A549 (cell line): ENCODE measurements at regions not wholly inside any gene's neighbourhood (a gene's known extent, or its start where the extent isn't known, plus 50 kb on each side); places are given as distances from the start of the nearest gene placed in this dataset.

Source experiments
- ATAC-seq, 2 experiments: fragments of 200-7000 bp in 1 of 2; fragments of >200 bp in 1 of 2; cut with Nextera tagmentation in 1 of 2; cut with Tn5 transposase in 1 of 2; 3 replicates each; pipeline versions ENCODE4 v1.8.0 to v1.9.1; 2018 to 2020; ENCODE audit warnings: mild to moderate bottlenecking in 1 of 2, moderate library complexity in 1 of 2
- CTCF ChIA-PET: fragments of 300-600 bp; sonication (Branson Sonifier 250); formaldehyde crosslinking; extraction: SDS; loops from one replicate; lab custom pipeline; 2021; ENCODE audit warnings: antibody characterized with exemption, inconsistent platforms; lab: Yijun Ruan, JAX
- POLR2A ChIA-PET: fragments of 350-600 bp; formaldehyde crosslinking; extraction: SDS; loops from one replicate; lab custom pipeline; 2021; ENCODE audit warnings: antibody characterized with exemption, inconsistent platforms; lab: Yijun Ruan, JAX
- DNase-seq, 2 experiments: peaks; one replicate each; pipeline versions ENCODE4 v3.0.0 to v3.0.0-alpha.2; 2011 to 2016; ENCODE audit warnings: low read depth in 1 of 2, low spot score in 1 of 2
- FAIRE-seq: peaks from 2 replicates; lab custom pipeline; 2011; peaks lifted over from hg19 to GRCh38; lab: Jason Lieb, UNC
- H3K27ac ChIP-seq, 2 experiments: fragments of >200 bp; sonication (Bioruptor Twin); formaldehyde crosslinking; 3 replicates each; pipeline ENCODE4 v1.5.1; 2016 to 2017
- H3K4me1 ChIP-seq: fragments of >200 bp; sonication (Bioruptor Twin); formaldehyde crosslinking; 3 replicates; pipeline ENCODE4 v1.6.1; 2016
- H3K4me2 ChIP-seq: fragments of >200 bp; sonication (Bioruptor Twin); formaldehyde crosslinking; 3 replicates; pipeline ENCODE4 v1.6.1; 2016
- H3K4me3 ChIP-seq: fragments of >200 bp; sonication (Bioruptor Twin); formaldehyde crosslinking; 3 replicates; pipeline ENCODE4 v1.5.1; 2016
- H3K9me3 ChIP-seq: fragments of >200 bp; sonication (Bioruptor Twin); formaldehyde crosslinking; 3 replicates; pipeline ENCODE4 v1.6.1; 2016
- CBX8 ChIP-seq: fragments of 200-600 bp; sonication (generic); IDR thresholded peaks from 2 replicates; pipeline ENCODE4 v1.6.1; 2016
- CEBPB ChIP-seq, 2 experiments: fragments of >200 bp in 1 of 2; sonication (Bioruptor Twin) in 1 of 2; formaldehyde crosslinking in 1 of 2; IDR thresholded peaks; 2 replicates each; pipeline ENCODE4 v1.6.1; 2012 to 2016
- CHD2 ChIP-seq: fragments of 150-350 bp; IDR thresholded peaks from 2 replicates; pipeline ENCODE4 v1.6.1; 2014; ENCODE audit warnings: low read length; ENCODE audit not compliant: partially characterized antibody
- EHMT2 ChIP-seq: fragments of 200-600 bp; sonication (generic); IDR thresholded peaks from 2 replicates; pipeline ENCODE4 v1.6.1; 2016; ENCODE audit warnings: antibody characterized with exemption, low read depth, mild to moderate bottlenecking, moderate library complexity
- ESRRA ChIP-seq: fragments of 150-350 bp; IDR thresholded peaks from 2 replicates; pipeline ENCODE4 v1.6.1; 2014; ENCODE audit warnings: mild to moderate bottlenecking, low read length, borderline replicate concordance
- FOSL2 ChIP-seq, 2 experiments: fragments of 450-650 bp in 1 of 2; fragments of >200 bp in 1 of 2; sonication (Bioruptor Twin) in 1 of 2; formaldehyde crosslinking; IDR thresholded peaks; 2 replicates each; pipeline versions ENCODE4 v1.5.0 to v1.6.1; 2016 to 2020; ENCODE audit warnings: mild to moderate bottlenecking in 1 of 2, moderate library complexity in 1 of 2
- HDAC2 ChIP-seq: fragments of 200-600 bp; sonication (generic); IDR thresholded peaks from 2 replicates; pipeline ENCODE4 v1.6.1; 2016
- PBX3 ChIP-seq: IDR thresholded peaks from 2 replicates; pipeline ENCODE4 v1.6.1; 2012
- POLR2AphosphoS2 ChIP-seq: conservative IDR thresholded peaks from 2 replicates; pipeline ENCODE4 v1.6.1; 2012; ENCODE audit warnings: low read length, improper control_type of control experiment, inconsistent platforms
- RCOR1 ChIP-seq: fragments of 150-350 bp; IDR thresholded peaks from 2 replicates; pipeline ENCODE4 v1.6.1; 2014; ENCODE audit warnings: antibody characterized with exemption, low read length, low read depth
- TP53 ChIP-seq: fragments of 250-450 bp; sonication (Bioruptor Pico); IDR thresholded peaks from 2 replicates; pipeline ENCODE4 v1.5.0; 2021; ENCODE audit warnings: mild to moderate bottlenecking, moderate library complexity
- ZSCAN20 ChIP-seq: fragments of 250-450 bp; sonication (Bioruptor Pico); IDR thresholded peaks from 2 replicates; pipeline ENCODE4 v1.8.0; 2022; ENCODE audit warnings: mild to moderate bottlenecking, moderate library complexity
- WGBS: methylation state at CpG from one replicate; pipeline ENCODE4 v1.1.6; 2017; ENCODE audit errors: missing lambda C conversion rate; 5-methylcytosine and 5-hydroxymethylcytosine counted together

- 0% methylated on average over 4 of the region's 4 CpGs for WGBS
- FAIRE-seq (no peak), DNase-seq (no peak), ATAC-seq (no peak)
- Histone ChIP-seq H3K4me3 (no peak overlapping the region), H3K4me2 (no peak overlapping the region), H3K4me1 (no peaks in the 10 kb centered on the region), H3K27ac (no peak overlapping the region), H3K9me3 (no peaks in the 10 kb centered on the region)
- CTCF ChIA-PET = interaction anchor here (0.6 kb wide), 1 partner anchor 82 kb away, joined by 3 read pairs; no protein-coding TSS in a partner anchor
- TF ChIP-seq CBX8 (no peak), EHMT2 (no peak), TP53 (CRISPR knock-in tag) (no peak), CHD2 (no peak), HDAC2 (no peak), POLR2AphosphoS2 (no peak), CEBPB (IDR thresholded peaks at IDR 0.05) (no peak), FOSL2 (IDR thresholded peaks at IDR 0.05) (no peak), FOSL2 (CRISPR knock-in tag; IDR thresholded peaks at IDR 0.05) (no peak), ZSCAN20 (CRISPR knock-in tag) (no peak), RCOR1 (no peak), PBX3 (no peak)
- POLR2A ChIA-PET = no interaction called here
Measured at GRCh38 chrX:100477958-100478357, 67.9 kb upstream of the PCDH19 start.

DNA sequence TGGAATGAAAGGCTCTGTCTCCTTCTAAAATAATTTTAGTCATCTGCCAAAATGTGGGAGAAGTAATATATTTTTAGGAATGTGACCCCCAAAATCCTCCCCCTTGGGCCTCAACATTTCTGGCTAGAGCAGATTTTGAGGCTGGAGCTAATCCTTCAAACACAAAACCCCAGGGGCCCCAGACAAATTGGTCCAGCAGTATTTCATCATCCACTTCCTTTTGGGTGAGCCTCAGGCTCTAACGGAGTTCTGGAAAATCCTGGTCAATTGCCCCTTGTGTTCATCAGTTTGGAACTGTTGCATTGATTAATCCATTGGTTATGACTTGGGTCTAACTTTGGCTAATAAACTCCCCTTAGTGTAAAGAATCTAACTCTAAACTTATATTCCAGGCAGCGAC is 67.4 kb upstream of the PCDH19 start:
- Histone ChIP-seq H3K9me3 (no peaks in the 10 kb centered on the region), H3K4me1 (no peaks in the 10 kb centered on the region), H3K4me3 (no peak overlapping the region), H3K27ac (no peak overlapping the region), H3K4me2 (no peak overlapping the region)
- no peak for FAIRE-seq
- ChIA-PET CTCF (no interaction called here), POLR2A (no interaction called here)
- no peak for DNase-seq
- WGBS = 11% methylated on average over 2 of the region's 2 CpGs
- no peak for ATAC-seq
- TF ChIP-seq ESRRA = no peak
